Stimulated activated CD4-positive, alpha-beta T cell treated with anti-CD3 and anti-CD28 coated beads, Interleukin-2, amount 100 ng/mL, for 24 hours (primary cell): ENCODE measurements at regions not wholly inside any gene's neighbourhood (a gene's known extent, or its start where the extent isn't known, plus 50 kb on each side); places are given as distances from the start of the nearest gene placed in this dataset.
A peak's percentile ranks its signal among the peaks of the same experiment; 100 is the strongest.

ENCODE experiments used
- DNase-seq, 2 donors: peaks; one replicate each; pipeline ENCODE4 v3.0.0-alpha.2; 2020

DNA sequence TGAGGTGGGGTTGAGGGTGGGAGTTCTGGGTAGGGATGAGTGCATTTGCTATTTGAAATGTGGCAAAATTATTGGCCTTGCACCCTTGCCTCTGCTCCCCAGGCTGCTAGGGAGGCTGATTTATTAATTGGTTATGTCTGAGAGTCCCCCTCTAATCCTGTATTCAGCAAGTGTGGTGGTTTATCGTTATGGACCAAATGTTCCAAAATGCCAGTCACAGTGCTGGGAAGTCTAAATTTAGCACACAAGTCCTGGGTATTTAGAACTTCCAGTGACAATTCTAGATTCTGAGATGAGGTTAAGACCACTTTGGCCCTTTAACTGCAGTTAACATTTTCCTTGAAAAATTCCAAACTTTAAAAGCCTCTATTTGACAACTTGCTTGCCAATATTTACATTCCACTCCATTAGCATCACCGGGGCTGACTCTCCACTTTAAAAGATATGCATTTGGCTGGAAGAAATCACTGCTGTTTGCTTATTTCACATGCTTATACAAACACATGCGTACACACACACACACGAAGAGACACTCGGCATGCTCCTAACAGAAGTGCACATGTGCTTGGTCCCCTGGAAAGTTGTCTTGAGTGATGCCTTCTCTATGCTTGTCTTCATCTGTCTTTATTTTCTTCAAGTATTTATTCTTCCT, 247.7 kb downstream of the IL20RB start:
- no peak for DNase-seq

- DNase-seq: no peak
These were observed 249.8 kb downstream of the IL20RB start for GRCh38 chr3:137207616-137208015.

- DNase-seq: peak in 1 of 2 donors; percentile 2
These were observed 259.9 kb downstream of the IL20RB start for GRCh38 chr3:137217733-137218132.

GRCh38 chr3:137219801-137220445, 262.1 kb downstream of the IL20RB start:
- no peak for DNase-seq

DNA sequence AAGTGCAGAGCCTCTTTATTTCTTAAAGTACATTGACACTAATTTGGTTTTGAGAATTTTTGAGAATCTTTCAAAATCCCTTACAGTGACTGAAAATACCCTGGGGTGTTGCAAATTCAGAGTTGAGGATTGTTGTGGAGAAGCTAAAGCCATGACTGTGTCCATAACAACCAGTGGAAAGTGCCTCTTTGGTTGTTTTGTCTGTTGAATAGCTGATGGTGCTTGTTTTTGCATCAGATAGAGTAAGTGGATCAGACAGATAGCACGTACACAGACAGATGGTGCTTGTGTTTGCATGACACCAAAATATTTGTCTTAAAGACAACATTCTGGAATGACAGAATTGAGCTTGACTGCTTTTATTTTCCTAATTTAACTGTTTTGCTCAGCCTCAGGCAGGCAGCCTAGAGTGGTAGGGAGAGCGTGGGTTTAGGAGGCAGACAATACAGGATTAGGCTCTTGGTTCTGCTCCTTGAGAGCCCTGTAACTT, 265.0 kb downstream of the IL20RB start:
- no peak for DNase-seq

DNA sequence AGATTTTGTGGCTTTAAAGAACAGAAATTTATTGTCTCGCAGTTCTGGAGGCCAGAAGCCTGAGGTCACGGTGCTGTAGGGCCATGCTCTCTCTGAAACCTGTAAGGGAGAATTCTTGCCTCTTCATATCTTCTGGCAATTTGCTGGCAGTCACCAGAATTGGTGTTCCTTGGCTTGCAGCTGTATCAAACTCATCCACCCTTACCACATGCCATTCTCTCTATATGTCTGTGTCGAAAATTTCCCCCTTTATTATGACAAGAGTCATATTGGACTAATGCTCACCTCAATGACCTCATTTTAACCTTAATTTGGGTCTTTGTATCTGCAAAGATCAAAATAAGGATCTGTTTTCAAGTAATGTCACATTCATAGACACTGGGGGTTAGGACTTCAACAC, 266.7 kb downstream of the IL20RB start:
- DNase-seq: no peak

- no peak for DNase-seq
These were observed 285.1 kb downstream of the IL20RB start for GRCh38 chr3:137242836-137243400.

- no peak for DNase-seq
These were observed 288.7 kb downstream of the IL20RB start for GRCh38 chr3:137246491-137246890.

DNA sequence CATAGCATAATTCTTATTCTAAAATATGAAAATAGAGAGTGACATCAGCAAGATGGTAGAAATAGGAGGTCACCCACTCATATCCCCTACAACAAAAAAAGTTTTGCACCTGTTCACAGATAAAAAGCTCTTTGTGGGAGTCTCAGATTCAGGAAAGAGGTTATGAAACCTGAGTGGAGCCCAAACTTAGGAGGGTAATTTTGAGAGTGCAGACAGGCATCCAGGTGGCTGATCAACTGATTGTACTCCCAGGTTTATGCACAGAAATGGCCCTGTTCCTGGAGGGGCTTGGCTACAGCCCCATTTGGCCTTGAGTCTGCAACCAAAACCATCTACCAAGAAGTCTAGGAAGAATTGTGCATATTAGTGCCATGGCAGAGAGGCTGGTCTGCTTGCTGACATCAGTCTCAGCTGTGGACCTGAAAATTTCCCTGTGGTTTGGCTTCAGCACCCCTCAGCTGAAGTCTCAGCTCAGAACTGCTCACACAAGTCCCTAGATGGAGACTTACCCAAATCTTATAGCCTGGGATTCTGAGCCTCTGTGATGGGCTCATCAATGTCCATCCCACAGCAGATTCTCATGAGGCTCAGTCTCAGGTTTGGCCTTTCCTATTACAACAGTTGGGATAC, 291.6 kb downstream of the IL20RB start:
- DNase-seq: no peak

- DNase-seq: no peak
These were observed 301.3 kb downstream of the IL20RB start for GRCh38 chr3:137259089-137259488.

GRCh38 chr3:137259701-137260100, 301.9 kb downstream of the IL20RB start:
- DNase-seq: no peak

DNA sequence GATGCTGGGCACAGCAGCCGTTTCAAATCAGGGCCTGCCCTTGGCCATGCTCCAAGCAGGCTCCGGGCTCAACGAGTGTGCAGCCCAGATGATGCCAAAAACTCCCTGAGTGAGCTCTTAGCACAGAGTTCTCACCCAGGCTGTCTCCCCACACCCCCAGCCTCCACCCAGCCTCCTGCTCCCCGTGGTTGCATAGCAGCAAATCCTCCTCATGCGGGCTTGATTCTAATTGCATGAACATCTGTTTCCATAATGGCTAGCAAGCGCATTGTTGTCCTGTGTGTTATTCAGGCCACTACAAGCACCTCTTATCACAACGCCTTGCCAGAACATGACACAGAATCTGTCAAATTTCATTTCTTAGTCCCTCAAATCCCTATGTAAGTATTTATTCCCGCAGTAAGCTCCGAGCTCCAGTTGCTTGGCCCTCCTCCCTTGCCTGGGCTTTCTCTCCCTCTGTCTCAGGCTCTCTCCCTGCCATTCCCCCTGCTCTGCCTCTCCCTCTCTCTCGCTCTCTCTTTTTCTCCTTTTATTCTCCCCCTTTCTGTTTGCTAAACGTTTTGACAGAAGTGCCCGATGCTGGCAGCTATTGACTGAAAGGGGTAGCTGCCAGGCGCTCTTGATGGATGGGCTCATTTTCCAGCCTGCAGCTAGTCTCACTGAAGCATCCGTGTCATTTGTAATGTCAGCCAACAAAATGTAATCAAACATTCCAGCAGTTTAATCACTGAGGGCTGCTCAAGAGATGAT, 306.5 kb downstream of the IL20RB start:
- DNase-seq: no peak

- DNase-seq: no peak
These were observed 307.1 kb downstream of the IL20RB start for GRCh38 chr3:137264843-137265330.

DNA sequence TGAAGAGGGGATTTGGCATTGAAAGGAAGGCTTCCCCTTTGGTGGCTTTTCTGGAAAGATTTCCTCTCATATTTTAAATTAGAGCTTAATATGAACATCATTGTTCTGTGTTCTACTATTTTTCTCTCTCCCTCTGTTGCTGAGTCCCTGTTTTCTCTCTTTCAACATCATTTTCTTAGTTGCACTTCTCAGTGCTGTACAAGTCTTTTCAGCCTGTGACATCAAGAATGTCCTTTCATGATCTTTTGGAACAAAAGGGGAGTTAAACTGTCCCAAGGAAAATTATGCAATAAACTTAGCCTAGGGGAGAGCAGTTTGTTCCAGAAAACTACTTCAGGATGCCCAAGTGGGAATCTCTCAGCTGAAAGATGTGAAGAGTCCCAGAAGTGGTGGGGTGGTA, 325.1 kb downstream of the IL20RB start:
- DNase-seq: no peak

DNA sequence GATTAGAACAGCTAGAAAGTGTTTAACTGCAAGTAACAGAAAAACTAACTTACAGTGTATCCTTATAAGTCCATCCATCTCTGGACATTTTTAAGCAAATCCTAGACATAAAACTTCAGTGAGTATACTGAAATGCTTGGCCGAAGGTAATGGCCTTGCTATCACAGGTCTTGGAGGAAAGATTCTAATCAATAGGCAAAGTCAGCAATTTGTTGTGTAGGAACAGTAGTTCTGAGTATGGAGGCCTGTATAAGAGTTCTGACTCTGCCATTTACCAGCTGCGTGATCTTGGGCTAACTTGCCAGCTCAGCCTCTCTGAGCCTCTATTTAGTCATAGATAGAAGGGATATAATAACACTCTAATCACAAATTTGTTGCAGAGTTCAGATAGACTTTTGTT, 328.1 kb downstream of the IL20RB start:
- DNase-seq: no peak

DNA sequence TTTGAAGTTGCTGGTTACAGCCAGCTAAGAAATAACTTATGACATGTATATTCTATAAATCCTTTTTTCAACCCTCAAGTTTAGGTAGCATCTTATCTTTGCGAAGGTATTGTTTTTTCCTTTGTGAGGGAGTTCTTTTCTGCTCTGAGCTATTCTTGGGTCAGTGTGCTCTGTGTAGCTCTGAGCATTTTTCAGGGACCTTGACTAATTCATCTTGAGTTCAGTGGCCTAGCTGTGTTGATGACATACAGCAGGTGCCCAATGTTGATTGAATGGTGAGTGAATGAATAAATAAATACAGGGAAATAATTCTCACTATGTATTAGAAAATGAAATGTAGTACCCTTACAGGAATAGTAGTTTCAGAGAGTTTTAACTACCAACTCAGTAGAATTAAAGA, 335.3 kb downstream of the IL20RB start:
- no peak for DNase-seq

- no peak for DNase-seq
These were observed 336.4 kb downstream of the IL20RB start for GRCh38 chr3:137294139-137294538.

DNA sequence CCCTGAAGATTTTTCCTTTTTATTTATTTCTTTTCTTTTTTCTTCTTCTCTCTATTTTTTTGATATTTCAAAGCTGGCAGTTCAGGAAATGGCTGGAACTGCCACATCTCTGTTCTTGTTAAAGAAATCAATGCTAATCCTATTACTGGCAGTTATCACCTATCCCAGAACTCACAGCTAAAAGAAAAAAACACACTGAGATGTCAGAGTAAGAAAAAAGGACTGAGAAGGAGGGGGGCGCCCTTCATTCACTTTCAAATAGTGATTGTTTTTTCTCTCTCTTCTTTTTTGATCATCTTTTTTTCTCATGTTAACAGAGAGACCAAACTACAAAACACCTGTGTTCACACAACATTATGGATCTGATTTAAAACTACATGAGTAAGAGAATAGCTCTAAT, 337.1 kb downstream of the IL20RB start:
- DNase-seq: no peak

DNA sequence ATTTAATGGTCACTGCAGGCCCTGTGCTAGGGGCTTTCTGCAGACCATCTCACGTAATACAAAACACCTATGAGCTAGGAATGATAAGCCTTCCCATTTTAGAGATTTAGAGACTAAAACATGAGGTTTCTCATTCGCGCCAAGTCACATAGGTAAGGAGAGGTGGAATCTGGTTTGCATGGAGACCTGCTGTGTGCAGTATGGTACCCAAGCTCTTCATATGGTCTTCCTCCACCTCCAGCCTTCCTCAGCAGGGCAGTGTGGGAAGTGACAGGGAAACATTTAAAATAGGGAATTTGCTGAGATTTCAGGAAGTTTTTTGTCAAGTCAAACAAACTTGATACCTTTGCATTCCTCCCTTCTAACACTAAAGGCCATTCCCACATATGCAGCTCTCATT, 337.6 kb downstream of the IL20RB start:
- no peak for DNase-seq

GRCh38 chr3:137296116-137296515, 338.3 kb downstream of the IL20RB start:
- DNase-seq: no peak

DNA sequence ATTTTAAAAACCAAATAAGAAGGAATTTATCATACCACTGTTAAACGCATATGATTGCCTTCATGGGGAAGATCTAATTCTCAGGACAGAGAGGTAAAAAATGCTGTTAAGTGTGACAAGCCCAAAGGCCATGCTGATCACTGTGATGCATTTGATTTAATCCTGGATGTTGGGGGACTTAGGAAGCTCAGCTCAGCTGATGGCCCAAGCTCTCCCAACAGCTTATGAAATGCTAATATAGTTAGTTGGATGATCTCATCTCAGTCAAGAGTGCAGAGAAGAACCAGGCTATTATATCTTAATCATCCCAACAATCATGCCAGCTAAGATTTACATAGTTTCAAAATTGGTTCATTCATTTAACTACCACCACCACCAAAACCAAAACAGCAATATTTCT, 340.0 kb downstream of the IL20RB start:
- no peak for DNase-seq

DNA sequence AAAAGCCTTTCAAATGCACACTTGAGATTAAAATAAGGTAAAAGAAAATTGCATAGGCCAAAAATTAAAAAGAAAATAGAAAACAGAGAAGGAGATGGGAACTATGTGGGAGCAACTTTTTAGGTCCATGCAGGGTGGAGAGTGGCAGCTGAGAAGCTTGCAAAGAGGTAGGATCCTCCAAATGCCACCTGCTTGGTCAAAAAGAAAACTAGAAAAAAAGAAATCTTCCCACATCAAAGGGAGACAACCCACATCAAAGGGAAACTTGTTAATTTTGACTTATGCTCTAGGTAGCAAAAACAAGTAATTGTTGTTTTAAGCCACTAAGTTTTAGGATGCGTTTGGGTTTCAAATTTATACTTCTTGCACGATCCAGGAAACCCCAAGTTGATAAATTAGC, 342.9 kb downstream of the IL20RB start:
- DNase-seq: no peak
